ENCODE measurements at regions not wholly inside any gene's neighbourhood (a gene's known extent, or its start where the extent isn't known, plus 50 kb on each side); places are given as distances from the start of the nearest gene placed in this dataset.
"Not testable (repeated sequence)": the region's sequence is repeated elsewhere in the genome, so short reads cannot be mapped to it uniquely, and the experiment has no call there.

DNA sequence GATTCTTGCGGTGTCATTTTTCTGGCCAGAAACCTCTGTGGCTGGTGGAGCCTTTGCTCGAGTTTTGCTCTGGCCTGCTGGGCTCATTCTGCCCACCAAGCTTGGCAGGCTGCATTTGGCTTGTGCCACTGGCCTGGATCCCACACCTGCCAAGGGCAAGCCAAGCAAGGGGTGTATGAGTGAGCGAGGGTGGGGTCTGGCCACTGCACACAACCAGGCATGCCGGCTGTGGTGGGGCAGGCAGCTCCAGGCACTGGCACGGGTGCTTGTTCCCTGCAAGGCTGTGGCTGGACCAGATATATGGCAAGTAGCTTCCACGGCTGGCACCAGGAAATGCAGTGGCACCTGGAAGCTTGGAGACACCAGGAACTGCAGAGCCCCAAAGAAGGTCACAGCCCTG, 68.6 kb upstream of the PPP3CA start:
- no peak for DNase-seq

DNA sequence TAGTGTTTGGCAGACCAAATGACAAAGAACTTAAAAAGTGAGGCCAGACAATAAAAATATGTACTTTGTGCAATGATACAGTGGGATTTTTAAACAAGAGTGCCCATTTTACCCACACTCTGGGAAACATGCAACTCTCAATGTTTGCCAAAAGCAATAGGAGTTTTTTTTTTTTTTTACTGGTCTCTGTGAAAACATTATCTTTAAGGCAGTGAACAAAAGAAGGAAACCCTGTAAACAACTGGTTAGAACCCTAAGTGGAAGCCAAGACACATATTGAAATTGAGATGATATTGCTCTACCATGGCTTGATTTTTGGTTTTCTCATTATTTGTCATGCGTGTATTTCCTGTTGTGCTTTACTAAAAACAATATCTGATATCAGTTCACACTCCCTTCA, 67.2 kb upstream of the PPP3CA start:
- DNase-seq: no peak

DNA sequence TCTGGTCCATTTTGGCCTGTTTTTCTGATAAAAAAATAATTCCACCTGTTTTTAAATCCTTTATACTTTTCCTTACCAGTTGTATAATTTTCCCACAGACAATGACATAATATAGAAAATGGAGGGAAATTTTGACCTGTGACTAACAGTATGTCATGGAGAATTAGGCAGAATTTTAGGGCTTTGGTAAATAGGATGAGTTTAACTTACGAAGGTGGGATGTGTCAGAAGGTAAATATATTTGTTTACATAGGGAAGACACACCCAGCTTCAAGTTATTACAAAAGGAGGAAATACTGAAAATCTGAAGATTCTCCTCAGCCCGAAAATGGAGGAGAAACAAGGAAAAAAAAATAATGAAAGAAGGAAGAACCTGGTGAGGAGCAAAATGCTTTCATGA, 64.6 kb upstream of the PPP3CA start:
- no peak for DNase-seq

DNA sequence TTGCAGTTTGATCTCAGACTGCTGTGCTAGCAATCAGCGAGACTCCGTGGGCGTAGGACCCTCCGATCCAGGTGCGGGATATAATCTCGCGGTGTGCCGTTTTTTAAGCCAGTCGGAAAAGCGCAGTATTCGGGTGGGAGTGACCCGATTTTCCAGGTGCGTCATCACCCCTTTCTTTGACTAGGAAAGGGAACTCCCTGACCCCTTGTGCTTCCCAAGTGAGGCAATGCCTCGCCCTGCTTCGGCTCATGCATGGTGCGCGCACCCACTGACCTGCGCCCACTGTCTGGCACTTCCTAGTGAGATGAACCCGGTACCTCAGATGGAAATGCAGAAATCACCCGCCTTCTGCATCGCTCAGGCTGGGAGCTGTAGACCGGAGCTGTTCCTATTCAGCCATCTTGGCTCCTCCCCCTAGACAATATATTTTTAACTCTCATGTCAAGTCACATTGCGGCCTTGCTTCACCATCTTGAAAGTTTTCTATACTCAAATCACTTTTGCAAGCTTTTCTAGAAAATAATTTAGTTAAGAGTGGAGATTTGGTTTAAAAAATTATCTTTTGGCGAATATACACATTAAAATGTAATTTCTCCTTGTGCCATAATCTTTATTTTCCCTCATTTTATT, 64.1 kb upstream of the PPP3CA start:
- not testable (repeated sequence) for DNase-seq

DNA sequence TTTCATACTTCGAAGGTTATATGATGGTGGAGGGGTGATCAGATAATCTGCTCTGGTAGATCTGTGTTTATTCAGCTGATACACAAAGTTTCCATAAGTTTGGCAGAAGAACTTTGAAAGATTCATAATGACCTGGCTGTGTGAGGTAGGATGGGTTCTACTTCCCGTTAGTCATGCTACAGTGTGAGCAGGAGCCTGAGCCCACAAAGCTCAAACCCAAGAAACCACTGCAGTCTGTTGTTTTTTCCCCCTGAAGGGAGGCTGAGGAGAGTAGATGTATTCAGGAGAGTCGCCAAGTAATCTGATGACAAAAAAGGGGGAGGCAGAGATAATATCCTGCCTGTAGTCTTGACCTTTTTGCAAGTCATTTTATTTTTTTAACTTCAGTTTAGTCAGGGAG, 52.8 kb upstream of the PPP3CA start:
- no peak for DNase-seq

DNA sequence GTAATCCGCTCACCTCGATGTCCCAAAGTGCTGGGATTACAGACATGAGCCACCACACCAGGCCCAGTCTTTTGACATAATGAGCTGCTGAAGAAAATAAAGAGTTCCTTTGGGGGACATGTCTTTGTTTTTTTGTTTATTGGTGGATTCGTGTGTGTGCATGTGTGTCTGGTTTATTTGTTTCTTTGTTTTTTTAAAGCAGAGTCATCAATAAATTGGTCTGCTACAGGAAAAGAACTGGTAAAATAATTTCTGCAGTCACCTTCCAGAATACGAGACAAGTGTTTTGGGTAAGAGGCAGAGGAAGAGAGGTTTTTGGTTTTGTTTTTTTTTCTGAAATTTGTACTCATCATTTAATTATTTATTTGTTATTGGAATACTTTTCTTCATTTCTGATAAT, 51.5 kb upstream of the PPP3CA start:
- DNase-seq: no peak

All from activated CD8-positive, alpha-beta memory T cell treated with anti-CD3 and anti-CD28 coated beads, Interleukin-2, amount 50 U/mL, for 48 hours (primary cell).